Kidney epithelial cell (primary cell): ENCODE measurements at regions not wholly inside any gene's neighbourhood (a gene's known extent, or its start where the extent isn't known, plus 50 kb on each side); places are given as distances from the start of the nearest gene placed in this dataset.

ENCODE experiments used
- DNase-seq: peaks from one replicate; pipeline ENCODE4 v3.0.0-alpha.2; 2010; ENCODE audit warnings: low read depth
- H3K27me3 ChIP-seq: 2 replicates; pipeline ENCODE4 v1.6.0; 2011; ENCODE audit warnings: low read length; ENCODE audit not compliant: control insufficient read depth, insufficient read depth
- H3K36me3 ChIP-seq: 2 replicates; pipeline ENCODE4 v1.5.1; 2011; ENCODE audit warnings: low read length; ENCODE audit not compliant: control insufficient read depth, insufficient read depth
- H3K4me3 ChIP-seq: 2 replicates; pipeline ENCODE4 v1.5.1; 2011; ENCODE audit warnings: low read depth, mild to moderate bottlenecking, control low read depth, low read length
- CTCF ChIP-seq: IDR thresholded peaks from 2 replicates; pipeline ENCODE4 v1.5.1; 2011; ENCODE audit warnings: mild to moderate bottlenecking, moderate library complexity, low read length, control low read depth, inconsistent platforms; ENCODE audit not compliant: insufficient read depth, poor library complexity, severe bottlenecking

GRCh38 chr14:30822080-30822571 lies 52.2 kb upstream of the COCH start:
- no peaks in the 10 kb centered on the region for H3K36me3 ChIP-seq
- no peak overlapping the region for H3K4me3 ChIP-seq
- H3K27me3 ChIP-seq = no peaks in the 10 kb centered on the region
- TF ChIP-seq CTCF = no peak
- no peak for DNase-seq
